GM21529 (cell line): ENCODE measurements at regions not wholly inside any gene's neighbourhood (a gene's known extent, or its start where the extent isn't known, plus 50 kb on each side); places are given as distances from the start of the nearest gene placed in this dataset.
"Not testable (repeated sequence)": the region's sequence is repeated elsewhere in the genome, so short reads cannot be mapped to it uniquely, and the experiment has no call there.

ENCODE experiments used
- ATAC-seq: cut with Tn5 transposase; IDR thresholded peaks from one replicate; pipeline ENCODE4 v1.9.1; 2021; ENCODE audit not compliant: unreplicated experiment

- no peak for ATAC-seq
Observed at GRCh38 chr16:9610727-9611126, 519.3 kb downstream of the HAPSTR1 start.

- ATAC-seq: no peak
Observed at GRCh38 chr16:9612267-9612666, 520.8 kb downstream of the HAPSTR1 start.

GRCh38 chr16:9614389-9614788, 522.9 kb downstream of the HAPSTR1 start:
- no peak for ATAC-seq

- no peak for ATAC-seq
Observed at GRCh38 chr16:9622268-9622667, 530.8 kb downstream of the HAPSTR1 start.

- no peak for ATAC-seq
Observed at GRCh38 chr16:9625122-9625521, 533.7 kb downstream of the HAPSTR1 start.

- no peak for ATAC-seq
Observed at GRCh38 chr16:9627427-9627826, 536.0 kb downstream of the HAPSTR1 start.

GRCh38 chr16:9630119-9630518, 538.7 kb downstream of the HAPSTR1 start:
- no peak for ATAC-seq

- no peak for ATAC-seq
Observed at GRCh38 chr16:9630985-9631384, 539.5 kb downstream of the HAPSTR1 start.

GRCh38 chr16:9633844-9634243, 542.4 kb downstream of the HAPSTR1 start:
- ATAC-seq: no peak

- not testable (repeated sequence) for ATAC-seq
Observed at GRCh38 chr16:9635150-9635720, 543.8 kb downstream of the HAPSTR1 start.

GRCh38 chr16:9644258-9644657, 538.0 kb downstream of the GRIN2A start:
- no peak for ATAC-seq

GRCh38 chr16:9645911-9646310, 536.3 kb downstream of the GRIN2A start:
- no peak for ATAC-seq

- ATAC-seq: no peak
Observed at GRCh38 chr16:9647981-9648701, 534.1 kb downstream of the GRIN2A start.

GRCh38 chr16:9650284-9650683, 531.9 kb downstream of the GRIN2A start:
- no peak for ATAC-seq

GRCh38 chr16:9655051-9655450, 527.2 kb downstream of the GRIN2A start:
- no peak for ATAC-seq

GRCh38 chr16:9657641-9658040, 524.6 kb downstream of the GRIN2A start:
- no peak for ATAC-seq

- no peak for ATAC-seq
Observed at GRCh38 chr16:9658164-9658563, 524.1 kb downstream of the GRIN2A start.

- ATAC-seq: no peak
Observed at GRCh38 chr16:9658586-9658985, 523.6 kb downstream of the GRIN2A start.

- ATAC-seq: no peak
Observed at GRCh38 chr16:9660898-9661297, 521.3 kb downstream of the GRIN2A start.

- ATAC-seq: no peak
Observed at GRCh38 chr16:9661336-9662017, 520.8 kb downstream of the GRIN2A start.

GRCh38 chr16:9663588-9663987, 518.6 kb downstream of the GRIN2A start:
- no peak for ATAC-seq

- ATAC-seq: no peak
Observed at GRCh38 chr16:9665851-9666271, 516.4 kb downstream of the GRIN2A start.
